ENCODE measurements at regions not wholly inside any gene's neighbourhood (a gene's known extent, or its start where the extent isn't known, plus 50 kb on each side); places are given as distances from the start of the nearest gene placed in this dataset.

DNA sequence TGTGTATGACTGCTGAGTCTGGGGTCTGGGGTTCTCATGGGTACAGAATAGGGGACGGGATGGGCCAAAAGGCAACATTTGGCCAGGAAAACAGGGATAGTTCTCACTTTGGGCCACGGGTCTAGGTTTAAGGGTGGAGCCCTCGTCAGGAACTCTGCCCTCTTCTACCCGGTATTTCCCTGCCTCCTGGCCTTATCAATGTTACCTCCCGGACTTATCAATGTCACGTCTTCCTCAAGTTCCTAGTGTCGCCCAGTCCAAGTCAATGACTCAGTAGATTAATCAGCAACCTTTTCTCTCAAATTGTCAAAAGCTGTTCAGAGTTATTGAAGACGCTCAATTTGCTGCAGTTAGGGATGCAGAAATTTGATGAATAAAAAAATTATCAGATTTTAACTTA is 234.8 kb downstream of the B3GLCT start (continued):
- TF ChIP-seq, protein P1, sequence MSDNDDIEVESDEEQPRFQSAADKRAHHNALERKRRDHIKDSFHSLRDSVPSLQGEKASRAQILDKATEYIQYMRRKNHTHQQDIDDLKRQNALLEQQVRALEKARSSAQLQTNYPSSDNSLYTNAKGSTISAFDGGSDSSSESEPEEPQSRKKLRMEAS (IDR thresholded peaks at IDR 0.05), result no peak
- TF ChIP-seq POLR2AphosphoS5 (IDR thresholded peaks at IDR 0.05; ENCODE audit: low read depth, low read length) (no peak), YY1 (IDR thresholded peaks at IDR 0.05; ENCODE audit: extremely low read depth, insufficient replicate concordance, low read depth, low read length) (no peak)

DNA sequence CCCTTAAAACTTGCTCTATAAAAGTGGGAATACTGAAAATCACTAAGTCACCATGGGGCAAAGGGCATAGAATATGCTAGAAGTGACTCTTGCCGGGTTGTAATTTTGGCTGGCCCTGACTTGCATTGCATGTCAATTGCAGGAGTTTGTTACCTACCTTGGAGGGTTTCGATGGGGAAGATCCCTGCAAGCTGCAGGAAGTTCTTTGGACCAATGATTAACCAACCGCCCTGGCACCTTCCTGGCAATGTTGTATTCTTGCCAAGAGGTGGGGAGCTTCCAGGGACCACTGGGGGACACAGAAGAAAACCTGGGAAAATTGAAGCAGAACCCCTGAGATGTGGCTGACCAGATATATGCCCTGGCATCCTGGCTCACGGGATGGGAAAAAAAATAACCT is 235.8 kb downstream of the B3GLCT start:
- DNase-seq (ENCODE audit: low read depth, low spot score), result no peak
- BruUV-seq (replicated peaks), result no TSS peak

More for the DNA sequence above, 235.8 kb downstream of the B3GLCT start:
- H3K36me3 ChIP-seq (ENCODE audit: control insufficient read depth in 1 of 2, insufficient read depth in 2 of 2, low read length in 2 of 2), result no peaks in the 10 kb centered on the region
- H3K27ac ChIP-seq (ENCODE audit: low read depth, low read length), result no peak overlapping the region
- H3K4me1 ChIP-seq (ENCODE audit: control insufficient read depth in 1 of 2, insufficient read depth in 2 of 2, low read length in 2 of 2), result no peaks in the 10 kb centered on the region
- ChIA-PET CTCF (no interaction called here), POLR2A (no interaction called here), RAD21 (ENCODE audit: low non-redundant PET in 1 of 2, low total read pairs in 2 of 2, uncharacterized antibody in 2 of 2, unreplicated experiment in 2 of 2) (no interaction called here)
- H2AFZ ChIP-seq (ENCODE audit: low read depth, low read length, poor library complexity, severe bottlenecking), result no peak overlapping the region
- H3K4me3 ChIP-seq (replicated peaks in 1 of 2; ENCODE audit: low read depth in 1 of 2, low read length in 2 of 2), result no peak overlapping the region
- no peaks in the 10 kb centered on the region for H3K79me2 ChIP-seq (ENCODE audit: insufficient read depth, low read length)
- no peaks in the 10 kb centered on the region for H3K9me2 ChIP-seq (ENCODE audit: insufficient read depth)
- no peak overlapping the region for H3K9ac ChIP-seq (ENCODE audit: low read length)
- intact Hi-C loops (cut with micrococcal nuclease), result no loop called here
- no peaks in the 10 kb centered on the region for H4K20me1 ChIP-seq (ENCODE audit: insufficient read depth)
- H3K27me3 ChIP-seq (ENCODE audit: insufficient read depth, low read length), result peaks cover 67% of the 10 kb centered on the region
- TF ChIP-seq JUND (IDR thresholded peaks at IDR 0.05), result no peak
- no peak for TF ChIP-seq YY1 (IDR thresholded peaks at IDR 0.05; ENCODE audit: extremely low read depth, insufficient replicate concordance, low read depth, low read length)
- TF ChIP-seq POLR2A (IDR thresholded peaks at IDR 0.05; ENCODE audit: borderline replicate concordance, extremely low read depth, insufficient read depth, insufficient read length), result no peak
- TF ChIP-seq SIN3A (IDR thresholded peaks at IDR 0.05; ENCODE audit: low read depth), result no peak
- TF ChIP-seq, protein P2, sequence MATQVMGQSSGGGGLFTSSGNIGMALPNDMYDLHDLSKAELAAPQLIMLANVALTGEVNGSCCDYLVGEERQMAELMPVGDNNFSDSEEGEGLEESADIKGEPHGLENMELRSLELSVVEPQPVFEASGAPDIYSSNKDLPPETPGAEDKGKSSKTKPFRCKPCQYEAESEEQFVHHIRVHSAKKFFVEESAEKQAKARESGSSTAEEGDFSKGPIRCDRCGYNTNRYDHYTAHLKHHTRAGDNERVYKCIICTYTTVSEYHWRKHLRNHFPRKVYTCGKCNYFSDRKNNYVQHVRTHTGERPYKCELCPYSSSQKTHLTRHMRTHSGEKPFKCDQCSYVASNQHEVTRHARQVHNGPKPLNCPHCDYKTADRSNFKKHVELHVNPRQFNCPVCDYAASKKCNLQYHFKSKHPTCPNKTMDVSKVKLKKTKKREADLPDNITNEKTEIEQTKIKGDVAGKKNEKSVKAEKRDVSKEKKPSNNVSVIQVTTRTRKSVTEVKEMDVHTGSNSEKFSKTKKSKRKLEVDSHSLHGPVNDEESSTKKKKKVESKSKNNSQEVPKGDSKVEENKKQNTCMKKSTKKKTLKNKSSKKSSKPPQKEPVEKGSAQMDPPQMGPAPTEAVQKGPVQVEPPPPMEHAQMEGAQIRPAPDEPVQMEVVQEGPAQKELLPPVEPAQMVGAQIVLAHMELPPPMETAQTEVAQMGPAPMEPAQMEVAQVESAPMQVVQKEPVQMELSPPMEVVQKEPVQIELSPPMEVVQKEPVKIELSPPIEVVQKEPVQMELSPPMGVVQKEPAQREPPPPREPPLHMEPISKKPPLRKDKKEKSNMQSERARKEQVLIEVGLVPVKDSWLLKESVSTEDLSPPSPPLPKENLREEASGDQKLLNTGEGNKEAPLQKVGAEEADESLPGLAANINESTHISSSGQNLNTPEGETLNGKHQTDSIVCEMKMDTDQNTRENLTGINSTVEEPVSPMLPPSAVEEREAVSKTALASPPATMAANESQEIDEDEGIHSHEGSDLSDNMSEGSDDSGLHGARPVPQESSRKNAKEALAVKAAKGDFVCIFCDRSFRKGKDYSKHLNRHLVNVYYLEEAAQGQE (IDR thresholded peaks at IDR 0.05; ENCODE audit: low read depth), result no peak
- no peak for TF ChIP-seq CTCF (IDR thresholded peaks at IDR 0.05 in 2 of 3, conservative IDR thresholded peaks at IDR 0.05 in 1 of 3; ENCODE audit: borderline replicate concordance in 1 of 3, insufficient read depth in 1 of 3, low read depth in 2 of 3, low read length in 2 of 3)
- no peak for TF ChIP-seq EZH2phosphoT487 (IDR thresholded peaks at IDR 0.05; ENCODE audit: borderline replicate concordance)
- no peak for TF ChIP-seq POLR2AphosphoS5 (IDR thresholded peaks at IDR 0.05; ENCODE audit: low read depth, low read length)
- TF ChIP-seq SP1 (IDR thresholded peaks at IDR 0.05; ENCODE audit: low read depth), result no peak
- H3K4me2 ChIP-seq (ENCODE audit: low read length), result no peak overlapping the region
- no peaks in the 10 kb centered on the region for H3K9me3 ChIP-seq (ENCODE audit: control insufficient read depth in 1 of 2, insufficient read depth in 1 of 2, low read depth in 1 of 2, low read length in 2 of 2)
- ATAC-seq, result no peak
